A549 (cell line): ENCODE measurements at regions not wholly inside any gene's neighbourhood (a gene's known extent, or its start where the extent isn't known, plus 50 kb on each side); places are given as distances from the start of the nearest gene placed in this dataset.

ENCODE experiments used
- HOXA7 ChIP-seq: fragments of 250-450 bp; sonication (Bioruptor Pico); IDR thresholded peaks from 2 replicates; pipeline ENCODE4 v1.5.0; 2020; ENCODE audit warnings: mild to moderate bottlenecking, moderate library complexity
- RAD21 ChIP-seq, 2 experiments: fragments of >200 bp in 1 of 2; sonication (Bioruptor Twin) in 1 of 2; formaldehyde crosslinking in 1 of 2; IDR thresholded peaks in 1 of 2; conservative IDR thresholded peaks in 1 of 2; 2 replicates in 1 of 2; 3 replicates in 1 of 2; pipeline ENCODE4 v1.6.1; 2012 to 2018; ENCODE audit warnings: inconsistent platforms in 1 of 2
- TF ChIP-seq, protein P1 (sequence below): fragments of >200 bp; sonication (Bioruptor Twin); formaldehyde crosslinking; IDR thresholded peaks from 3 replicates; pipeline ENCODE4 v1.5.1; 2016

DNA sequence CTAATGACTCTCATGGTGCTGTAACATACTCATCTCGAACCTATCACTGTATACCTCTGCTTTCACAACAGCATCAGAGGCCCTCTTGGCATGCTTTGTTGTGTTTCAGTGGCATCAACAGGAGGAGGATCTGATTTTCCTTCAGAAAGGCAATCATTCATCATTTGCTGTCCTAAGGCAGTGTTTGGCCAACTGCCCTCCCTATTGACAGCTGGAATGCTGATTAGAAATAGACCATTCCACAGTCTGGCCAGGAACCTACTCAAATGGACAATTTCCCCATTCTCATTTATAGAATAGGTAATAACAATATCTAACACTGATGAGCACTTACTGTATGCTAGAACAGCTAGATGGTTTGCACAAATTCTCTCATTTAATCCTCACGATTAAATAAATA is 310.6 kb upstream of the PTBP2 start:
- TF ChIP-seq, protein P1, sequence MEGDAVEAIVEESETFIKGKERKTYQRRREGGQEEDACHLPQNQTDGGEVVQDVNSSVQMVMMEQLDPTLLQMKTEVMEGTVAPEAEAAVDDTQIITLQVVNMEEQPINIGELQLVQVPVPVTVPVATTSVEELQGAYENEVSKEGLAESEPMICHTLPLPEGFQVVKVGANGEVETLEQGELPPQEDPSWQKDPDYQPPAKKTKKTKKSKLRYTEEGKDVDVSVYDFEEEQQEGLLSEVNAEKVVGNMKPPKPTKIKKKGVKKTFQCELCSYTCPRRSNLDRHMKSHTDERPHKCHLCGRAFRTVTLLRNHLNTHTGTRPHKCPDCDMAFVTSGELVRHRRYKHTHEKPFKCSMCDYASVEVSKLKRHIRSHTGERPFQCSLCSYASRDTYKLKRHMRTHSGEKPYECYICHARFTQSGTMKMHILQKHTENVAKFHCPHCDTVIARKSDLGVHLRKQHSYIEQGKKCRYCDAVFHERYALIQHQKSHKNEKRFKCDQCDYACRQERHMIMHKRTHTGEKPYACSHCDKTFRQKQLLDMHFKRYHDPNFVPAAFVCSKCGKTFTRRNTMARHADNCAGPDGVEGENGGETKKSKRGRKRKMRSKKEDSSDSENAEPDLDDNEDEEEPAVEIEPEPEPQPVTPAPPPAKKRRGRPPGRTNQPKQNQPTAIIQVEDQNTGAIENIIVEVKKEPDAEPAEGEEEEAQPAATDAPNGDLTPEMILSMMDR = no peak
- no peak for TF ChIP-seq RAD21 (conservative IDR thresholded peaks at IDR 0.05 in 1 of 2, IDR thresholded peaks at IDR 0.05 in 1 of 2)
- TF ChIP-seq HOXA7 = no peak
